ENCODE measurements at regions not wholly inside any gene's neighbourhood (a gene's known extent, or its start where the extent isn't known, plus 50 kb on each side); places are given as distances from the start of the nearest gene placed in this dataset.

- Histone ChIP-seq H3K27ac (ENCODE audit: insufficient read depth, low read length) (no peak overlapping the region), H2BK5ac (ENCODE audit: low read depth, low read length, poor library complexity, severe bottlenecking) (peak overlapping the region; percentile 26), H2BK120ac (ENCODE audit: low read depth, low read length) (peak overlapping the region; percentile 69), H3K23ac (ENCODE audit: low read depth, low read length) (no peak overlapping the region), H3K4me1 (ENCODE audit: control insufficient read depth, insufficient read depth, low read length) (peaks cover 3% of the 10 kb centered on the region; the same call in 1 of the 2 replicates), H4K20me1 (ENCODE audit: insufficient read depth, low read length) (no peaks in the 10 kb centered on the region), H2BK20ac (ENCODE audit: low read depth, low read length) (peak overlapping the region; percentile 59; the same call in 1 of the 2 replicates), H3K9ac (ENCODE audit: low read depth, low read length) (no peak overlapping the region), H2AFZ (replicated peaks; ENCODE audit: low read length, poor library complexity) (peak overlapping the region; percentile 52), H3K9me3 (ENCODE audit: control insufficient read depth, insufficient read depth, low read length) (no peaks in the 10 kb centered on the region), H3K4me3 (ENCODE audit: insufficient read depth, low read depth, low read length) (no peak overlapping the region), H3K79me1 (ENCODE audit: low read depth in 1 of 2, low read length in 2 of 2) (no peaks in the 10 kb centered on the region), H4K5ac (ENCODE audit: low read depth, low read length) (0 out of 2 replicates have a peak overlapping the region, but pooled peaks have one; percentile 20), H2AK9ac (replicated peaks; ENCODE audit: low read depth, low read length, poor library complexity) (no peak overlapping the region), H4K8ac (ENCODE audit: low read depth in 2 of 2, low read length in 2 of 2) (peak overlapping the region in 1 of 2 experiments; percentile 5; a peak in 1 of 4 replicates), H3K4ac (ENCODE audit: low read depth, low read length) (peak overlapping the region; percentile 65; the same call in 1 of the 2 replicates), H3K9me1 (ENCODE audit: insufficient read depth, low read length) (no peaks in the 10 kb centered on the region), H2BK15ac (ENCODE audit: low read depth, low read length) (0 out of 3 replicates have a peak overlapping the region, but pooled peaks have one; percentile 63), H3K4me2 (ENCODE audit: low read depth, low read length) (no peak overlapping the region), H3K36me3 (ENCODE audit: control insufficient read depth, insufficient read depth, low read length) (no peaks in the 10 kb centered on the region), H3K18ac (ENCODE audit: low read depth, low read length) (peak overlapping the region; percentile 89; the same call in 1 of the 2 replicates), H3K14ac (replicated peaks; ENCODE audit: low read depth, low read length) (no peak overlapping the region), H2AK5ac (ENCODE audit: low read depth, low read length) (no peak overlapping the region), H3K56ac (ENCODE audit: extremely low read depth, insufficient read depth, low read length) (no peak overlapping the region), H3K27me3 (ENCODE audit: control insufficient read depth, insufficient read depth, low read length) (no peaks in the 10 kb centered on the region), H4K91ac (ENCODE audit: insufficient read depth, low read depth, low read length) (no peak overlapping the region)
- peak; percentile 26 for DNase-seq
- in situ Hi-C loops (cut with MboI; ENCODE audit: low sequenced_read_pairs) = no loop called here
- intact Hi-C loops (cut with micrococcal nuclease) = no loop called here
- 86% methylated on average over 4 of the region's 7 CpGs; no CpG with 5 or more reads in 1 of the 2 experiments for WGBS, 2 experiments (ENCODE audit: extremely low coverage in 2 of 2, insufficient read length in 1 of 2)
- BruUV-seq (replicated peaks) = no TSS peak
- TF ChIP-seq NFE2L2 (IDR thresholded peaks at IDR 0.05; ENCODE audit: low read depth, low read length) (peak; percentile 80), MXI1 (IDR thresholded peaks at IDR 0.05; ENCODE audit: borderline replicate concordance, low read depth, low read length) (no peak), RCOR1 (IDR thresholded peaks at IDR 0.05; ENCODE audit: insufficient replicate concordance, low read length) (no peak), CEBPB (IDR thresholded peaks at IDR 0.05; ENCODE audit: low read depth, low read length) (no peak)
- TF ChIP-seq, protein P1, sequence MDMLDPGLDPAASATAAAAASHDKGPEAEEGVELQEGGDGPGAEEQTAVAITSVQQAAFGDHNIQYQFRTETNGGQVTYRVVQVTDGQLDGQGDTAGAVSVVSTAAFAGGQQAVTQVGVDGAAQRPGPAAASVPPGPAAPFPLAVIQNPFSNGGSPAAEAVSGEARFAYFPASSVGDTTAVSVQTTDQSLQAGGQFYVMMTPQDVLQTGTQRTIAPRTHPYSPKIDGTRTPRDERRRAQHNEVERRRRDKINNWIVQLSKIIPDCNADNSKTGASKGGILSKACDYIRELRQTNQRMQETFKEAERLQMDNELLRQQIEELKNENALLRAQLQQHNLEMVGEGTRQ (IDR thresholded peaks at IDR 0.05; ENCODE audit: low read depth, low read length) = no peak
- peak; percentile 40; the same call in 1 of the 2 replicates for ATAC-seq (ENCODE audit: low read depth)
- dilution Hi-C loops (cut with HindIII; ENCODE audit: low sequenced_read_pairs, unreplicated experiment) = no loop called here
- POLR2A ChIA-PET (ENCODE audit: unreplicated experiment) = no interaction called here
- CTCF ChIA-PET = no interaction called here
Observed at GRCh38 chr4:188432328-188432727, 293.1 kb downstream of the TRIML1 start.

All from IMR-90 (cell line).